HEK293 (cell line): ENCODE measurements at regions not wholly inside any gene's neighbourhood (a gene's known extent, or its start where the extent isn't known, plus 50 kb on each side); places are given as distances from the start of the nearest gene placed in this dataset.

ENCODE experiments used
- CTCF ChIA-PET: fragments of 350-600 bp; formaldehyde crosslinking; extraction: SDS; loops from one replicate; lab custom pipeline; 2021; ENCODE audit warnings: antibody characterized with exemption; lab: Yijun Ruan, JAX
- POLR2A ChIA-PET: fragments of 300-600 bp; formaldehyde crosslinking; extraction: SDS; loops from one replicate; lab custom pipeline; 2020; ENCODE audit warnings: antibody characterized with exemption, inconsistent platforms; lab: Yijun Ruan, JAX
- H3K27ac ChIP-seq: fragments of 200-500 bp; sonication (Bioruptor generic); 2 replicates; pipeline ENCODE4 v1.5.1; 2014; ENCODE audit warnings: low read depth, low read length, control low read depth, inconsistent platforms; ENCODE audit errors: extremely low read depth
- H3K36me3 ChIP-seq, 2 experiments: fragments of 200-500 bp in 1 of 2; sonication (Bioruptor generic) in 1 of 2; 1 replicate in 1 of 2; 2 replicates in 1 of 2; pipeline ENCODE4 v1.5.1; 2014 to 2017; ENCODE audit warnings: inconsistent platforms in 2 of 2, low read length in 2 of 2; ENCODE audit not compliant: control insufficient read depth in 2 of 2, insufficient read depth in 1 of 2
- H3K4me1 ChIP-seq: fragments of 200-500 bp; sonication (Bioruptor generic); 2 replicates; pipeline ENCODE4 v1.5.1; 2014; ENCODE audit warnings: mild to moderate bottlenecking, low read length, inconsistent platforms; ENCODE audit not compliant: control insufficient read depth, insufficient read depth
- H3K4me3 ChIP-seq: 2 replicates; pipeline ENCODE4 v1.5.1; 2011; ENCODE audit warnings: low read depth, mild to moderate bottlenecking, control low read depth, low read length, moderate library complexity
- H3K9me3 ChIP-seq: fragments of 200-500 bp; sonication (Bioruptor generic); 2 replicates; pipeline ENCODE4 v1.5.1; 2014; ENCODE audit warnings: low read depth, low read length, inconsistent platforms; ENCODE audit not compliant: control insufficient read depth, insufficient read depth
- HOXA7 ChIP-seq: sonication (generic); formaldehyde crosslinking; IDR thresholded peaks from 2 replicates; pipeline ENCODE4 v1.8.1; 2022; ENCODE audit warnings: missing genetic modification reagents, borderline replicate concordance
- YY2 ChIP-seq: fragments of 450-650 bp; formaldehyde crosslinking; IDR thresholded peaks from 2 replicates; pipeline ENCODE4 v1.5.1; 2016; ENCODE audit warnings: missing biosample characterization, missing genetic modification characterization
- ZNF266 ChIP-seq: fragments of 450-650 bp; formaldehyde crosslinking; IDR thresholded peaks from 2 replicates; pipeline ENCODE4 v1.5.1; 2016; ENCODE audit warnings: missing biosample characterization, missing genetic modification characterization, low read depth
- ZNF274 ChIP-seq, 2 experiments: fragments of 200-500 bp in 1 of 2; fragments of 450-650 bp in 1 of 2; sonication (Bioruptor generic) in 1 of 2; formaldehyde crosslinking in 1 of 2; IDR thresholded peaks; 2 replicates each; pipeline versions ENCODE4 v1.5.1 to v1.6.1; 2014 to 2016; ENCODE audit warnings: borderline replicate concordance in 1 of 2, inconsistent platforms in 1 of 2, low read length in 1 of 2, missing biosample characterization in 1 of 2, missing genetic modification characterization in 1 of 2
- ZNF341 ChIP-seq: fragments of 450-650 bp; formaldehyde crosslinking; IDR thresholded peaks from 2 replicates; pipeline ENCODE4; 2016; ENCODE audit warnings: low read depth, missing biosample characterization, missing genetic modification characterization
- ZNF354C ChIP-seq: fragments of 450-650 bp; formaldehyde crosslinking; IDR thresholded peaks from 2 replicates; pipeline ENCODE4 v1.5.1; 2016; ENCODE audit warnings: missing biosample characterization, missing genetic modification characterization, low read depth, borderline replicate concordance
- ZNF426 ChIP-seq: fragments of 450-650 bp; formaldehyde crosslinking; IDR thresholded peaks from 2 replicates; pipeline ENCODE4 v1.5.1; 2017; ENCODE audit warnings: missing biosample characterization, missing genetic modification characterization, mild to moderate bottlenecking, inconsistent platforms, moderate library complexity
- ZNF629 ChIP-seq: fragments of 450-650 bp; formaldehyde crosslinking; IDR thresholded peaks from 2 replicates; pipeline ENCODE4 v1.5.1; 2017; ENCODE audit warnings: missing biosample characterization, missing genetic modification characterization
- ZNF747 ChIP-seq: fragments of 450-650 bp; formaldehyde crosslinking; IDR thresholded peaks from 2 replicates; pipeline ENCODE4 v1.5.1; 2016; ENCODE audit warnings: missing biosample characterization, missing genetic modification characterization
- TF ChIP-seq, protein P1 (sequence below): fragments of 450-650 bp; formaldehyde crosslinking; IDR thresholded peaks from 2 replicates; pipeline ENCODE4 v1.5.1; 2017; ENCODE audit warnings: missing biosample characterization, missing genetic modification characterization
- TF ChIP-seq, protein P2 (sequence below): fragments of 450-650 bp; formaldehyde crosslinking; optimal IDR thresholded peaks from 2 replicates; pipeline ENCODE3; 2016; ENCODE audit warnings: missing biosample characterization, mild to moderate bottlenecking, missing genetic modification characterization
- TF ChIP-seq, protein P3 (sequence below): fragments of 450-650 bp; formaldehyde crosslinking; IDR thresholded peaks from 2 replicates; pipeline ENCODE4; 2016; ENCODE audit warnings: missing biosample characterization, missing genetic modification characterization
- TF ChIP-seq, protein P4 (sequence below): fragments of 450-650 bp; formaldehyde crosslinking; IDR thresholded peaks from 2 replicates; pipeline ENCODE4 v1.5.1; 2016; ENCODE audit warnings: missing biosample characterization, missing genetic modification characterization

DNA sequence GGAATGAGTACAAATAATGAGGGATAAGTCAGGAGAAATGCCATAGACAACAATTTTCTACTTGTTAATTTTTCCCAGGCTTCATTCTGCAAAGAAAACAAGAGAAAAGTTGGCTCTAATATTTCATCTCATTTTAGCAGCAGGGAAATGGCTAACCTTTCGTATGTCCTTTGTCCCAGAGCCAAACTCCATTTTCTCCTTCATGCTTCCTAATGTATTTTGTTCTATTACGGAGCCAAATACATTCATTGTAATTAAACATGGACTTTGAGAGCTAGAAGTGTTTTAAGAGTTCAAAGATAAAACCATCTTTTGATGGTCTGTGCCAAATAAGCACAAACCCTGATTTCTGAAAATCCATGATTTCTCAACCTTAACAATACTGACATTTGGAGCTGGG, 136.9 kb downstream of the PTCHD4 start:
- no peak overlapping the region for H3K4me3 ChIP-seq
- POLR2A ChIA-PET: no interaction called here
- H3K27ac ChIP-seq: no peak overlapping the region
- TF ChIP-seq ZNF747 (tag by site-specific recombination) (no peak), YY2 (tag by site-specific recombination) (no peak), ZNF341 (tag by site-specific recombination) (no peak), ZNF274 (IDR thresholded peaks at IDR 0.05; ENCODE audit: low read length) (no peak), ZNF274 (tag by site-specific recombination; IDR thresholded peaks at IDR 0.05; ENCODE audit: borderline replicate concordance) (no peak)
- TF ChIP-seq, protein P1, sequence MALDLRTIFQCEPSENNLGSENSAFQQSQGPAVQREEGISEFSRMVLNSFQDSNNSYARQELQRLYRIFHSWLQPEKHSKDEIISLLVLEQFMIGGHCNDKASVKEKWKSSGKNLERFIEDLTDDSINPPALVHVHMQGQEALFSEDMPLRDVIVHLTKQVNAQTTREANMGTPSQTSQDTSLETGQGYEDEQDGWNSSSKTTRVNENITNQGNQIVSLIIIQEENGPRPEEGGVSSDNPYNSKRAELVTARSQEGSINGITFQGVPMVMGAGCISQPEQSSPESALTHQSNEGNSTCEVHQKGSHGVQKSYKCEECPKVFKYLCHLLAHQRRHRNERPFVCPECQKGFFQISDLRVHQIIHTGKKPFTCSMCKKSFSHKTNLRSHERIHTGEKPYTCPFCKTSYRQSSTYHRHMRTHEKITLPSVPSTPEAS (tag by site-specific recombination): no peak
- TF ChIP-seq, all 188 proteins: peak for 0
- Histone ChIP-seq H3K4me1 (no peaks in the 10 kb centered on the region), H3K9me3 (no peaks in the 10 kb centered on the region), H3K36me3 (no peaks in the 10 kb centered on the region)
- CTCF ChIA-PET: no interaction called here

DNA sequence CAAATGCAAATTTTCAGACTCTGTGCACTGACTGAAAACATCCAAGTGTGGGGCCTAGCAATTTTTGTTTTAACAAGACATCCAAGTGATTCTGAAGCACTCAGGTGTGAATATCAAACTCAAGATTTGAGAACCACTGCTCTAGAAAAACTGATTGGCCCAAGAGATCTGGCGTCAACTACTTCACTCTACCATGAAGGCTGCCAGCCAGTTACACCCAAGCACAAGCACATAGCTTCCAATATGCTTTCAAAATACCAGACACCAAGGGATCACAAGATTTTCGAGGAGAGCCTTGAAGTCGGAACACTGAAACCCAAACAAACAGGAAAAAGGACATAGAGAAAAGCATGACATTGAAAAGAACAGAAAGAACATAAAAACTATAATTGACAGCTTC, 140.2 kb downstream of the PTCHD4 start:
- H3K27ac ChIP-seq: no peak overlapping the region
- H3K9me3 ChIP-seq: no peaks in the 10 kb centered on the region
- ChIA-PET CTCF (no interaction called here), POLR2A (no interaction called here)
- H3K4me1 ChIP-seq: no peaks in the 10 kb centered on the region
- TF ChIP-seq ZNF354C (no peak), ZNF629 (tag by site-specific recombination) (no peak), ZNF426 (tag by site-specific recombination) (no peak), HOXA7 (CRISPR knock-in tag) (no peak), ZNF266 (tag by site-specific recombination) (no peak)
- TF ChIP-seq, protein P2, sequence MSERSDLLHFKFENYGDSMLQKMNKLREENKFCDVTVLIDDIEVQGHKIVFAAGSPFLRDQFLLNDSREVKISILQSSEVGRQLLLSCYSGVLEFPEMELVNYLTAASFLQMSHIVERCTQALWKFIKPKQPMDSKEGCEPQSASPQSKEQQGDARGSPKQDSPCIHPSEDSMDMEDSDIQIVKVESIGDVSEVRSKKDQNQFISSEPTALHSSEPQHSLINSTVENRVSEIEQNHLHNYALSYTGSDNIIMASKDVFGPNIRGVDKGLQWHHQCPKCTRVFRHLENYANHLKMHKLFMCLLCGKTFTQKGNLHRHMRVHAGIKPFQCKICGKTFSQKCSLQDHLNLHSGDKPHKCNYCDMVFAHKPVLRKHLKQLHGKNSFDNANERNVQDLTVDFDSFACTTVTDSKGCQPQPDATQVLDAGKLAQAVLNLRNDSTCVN (tag by site-specific recombination): no peak
- TF ChIP-seq, protein P3, sequence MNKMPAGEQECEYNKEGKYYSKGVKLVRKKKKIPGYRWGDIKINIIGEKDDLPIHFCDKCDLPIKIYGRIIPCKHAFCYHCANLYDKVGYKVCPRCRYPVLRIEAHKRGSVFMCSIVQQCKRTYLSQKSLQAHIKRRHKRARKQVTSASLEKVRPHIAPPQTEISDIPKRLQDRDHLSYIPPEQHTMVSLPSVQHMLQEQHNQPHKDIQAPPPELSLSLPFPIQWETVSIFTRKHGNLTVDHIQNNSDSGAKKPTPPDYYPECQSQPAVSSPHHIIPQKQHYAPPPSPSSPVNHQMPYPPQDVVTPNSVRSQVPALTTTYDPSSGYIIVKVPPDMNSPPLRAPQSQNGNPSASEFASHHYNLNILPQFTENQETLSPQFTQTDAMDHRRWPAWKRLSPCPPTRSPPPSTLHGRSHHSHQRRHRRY (tag by site-specific recombination): no peak
- no peaks in the 10 kb centered on the region for H3K36me3 ChIP-seq
- H3K4me3 ChIP-seq: no peak overlapping the region

DNA sequence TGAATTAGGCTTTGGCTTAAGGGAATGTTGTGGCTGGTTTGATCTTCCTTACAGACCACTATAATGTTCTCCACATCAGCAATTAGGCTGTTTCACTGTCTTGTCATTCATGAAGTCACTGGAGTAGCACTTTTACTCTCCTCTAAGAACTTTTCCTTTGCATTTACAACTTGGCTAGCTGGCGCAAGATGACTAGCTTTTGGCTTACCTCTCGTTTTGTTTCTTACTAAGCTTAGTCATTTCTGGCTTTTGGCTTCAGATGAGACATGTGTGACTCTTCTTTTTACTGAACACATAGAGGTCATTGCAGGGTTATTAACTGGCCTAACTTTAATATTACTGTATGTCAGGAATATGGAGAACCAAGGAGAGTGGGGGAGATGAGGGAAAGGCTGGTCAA, 143.2 kb downstream of the PTCHD4 start:
- H3K36me3 ChIP-seq: no peaks in the 10 kb centered on the region
- ChIA-PET POLR2A (no interaction called here), CTCF (no interaction called here)

More for the DNA sequence above, 143.2 kb downstream of the PTCHD4 start:
- no peaks in the 10 kb centered on the region for H3K4me1 ChIP-seq
- H3K4me3 ChIP-seq: no peak overlapping the region
- no peak overlapping the region for H3K27ac ChIP-seq
- TF ChIP-seq, protein P4, sequence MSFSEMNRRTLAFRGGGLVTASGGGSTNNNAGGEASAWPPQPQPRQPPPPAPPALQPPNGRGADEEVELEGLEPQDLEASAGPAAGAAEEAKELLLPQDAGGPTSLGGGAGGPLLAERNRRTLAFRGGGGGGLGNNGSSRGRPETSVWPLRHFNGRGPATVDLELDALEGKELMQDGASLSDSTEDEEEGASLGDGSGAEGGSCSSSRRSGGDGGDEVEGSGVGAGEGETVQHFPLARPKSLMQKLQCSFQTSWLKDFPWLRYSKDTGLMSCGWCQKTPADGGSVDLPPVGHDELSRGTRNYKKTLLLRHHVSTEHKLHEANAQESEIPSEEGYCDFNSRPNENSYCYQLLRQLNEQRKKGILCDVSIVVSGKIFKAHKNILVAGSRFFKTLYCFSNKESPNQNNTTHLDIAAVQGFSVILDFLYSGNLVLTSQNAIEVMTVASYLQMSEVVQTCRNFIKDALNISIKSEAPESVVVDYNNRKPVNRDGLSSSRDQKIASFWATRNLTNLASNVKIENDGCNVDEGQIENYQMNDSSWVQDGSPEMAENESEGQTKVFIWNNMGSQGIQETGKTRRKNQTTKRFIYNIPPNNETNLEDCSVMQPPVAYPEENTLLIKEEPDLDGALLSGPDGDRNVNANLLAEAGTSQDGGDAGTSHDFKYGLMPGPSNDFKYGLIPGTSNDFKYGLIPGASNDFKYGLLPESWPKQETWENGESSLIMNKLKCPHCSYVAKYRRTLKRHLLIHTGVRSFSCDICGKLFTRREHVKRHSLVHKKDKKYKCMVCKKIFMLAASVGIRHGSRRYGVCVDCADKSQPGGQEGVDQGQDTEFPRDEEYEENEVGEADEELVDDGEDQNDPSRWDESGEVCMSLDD (tag by site-specific recombination): no peak
- TF ChIP-seq, all 188 proteins: peak for 0
- H3K9me3 ChIP-seq: no peaks in the 10 kb centered on the region
